SK-N-SH (cell line): ENCODE measurements at regions not wholly inside any gene's neighbourhood (a gene's known extent, or its start where the extent isn't known, plus 50 kb on each side); places are given as distances from the start of the nearest gene placed in this dataset.

Experiments used
- YY1 ChIP-seq: IDR thresholded peaks from 2 replicates; pipeline ENCODE4 v1.4.0; 2012; ENCODE audit warnings: low read depth, mild to moderate bottlenecking
- TF ChIP-seq, protein P1 (sequence below): IDR thresholded peaks from 2 replicates; pipeline ENCODE4 v1.4.0; 2012; ENCODE audit warnings: low read depth, borderline replicate concordance

- no peak for TF ChIP-seq YY1
- TF ChIP-seq, protein P1, sequence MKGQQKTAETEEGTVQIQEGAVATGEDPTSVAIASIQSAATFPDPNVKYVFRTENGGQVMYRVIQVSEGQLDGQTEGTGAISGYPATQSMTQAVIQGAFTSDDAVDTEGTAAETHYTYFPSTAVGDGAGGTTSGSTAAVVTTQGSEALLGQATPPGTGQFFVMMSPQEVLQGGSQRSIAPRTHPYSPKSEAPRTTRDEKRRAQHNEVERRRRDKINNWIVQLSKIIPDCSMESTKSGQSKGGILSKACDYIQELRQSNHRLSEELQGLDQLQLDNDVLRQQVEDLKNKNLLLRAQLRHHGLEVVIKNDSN, result no peak
Measured at GRCh38 chr13:73900591-73900990, 233.6 kb downstream of the KLF12 start.
